GM19455 (cell line): ENCODE measurements at regions not wholly inside any gene's neighbourhood (a gene's known extent, or its start where the extent isn't known, plus 50 kb on each side); places are given as distances from the start of the nearest gene placed in this dataset.
"Not testable (repeated sequence)": the region's sequence is repeated elsewhere in the genome, so short reads cannot be mapped to it uniquely, and the experiment has no call there.

Experiments used
- ATAC-seq: cut with Tn5 transposase; IDR thresholded peaks from one replicate; pipeline ENCODE4 v1.9.1; 2021; ENCODE audit not compliant: unreplicated experiment

DNA sequence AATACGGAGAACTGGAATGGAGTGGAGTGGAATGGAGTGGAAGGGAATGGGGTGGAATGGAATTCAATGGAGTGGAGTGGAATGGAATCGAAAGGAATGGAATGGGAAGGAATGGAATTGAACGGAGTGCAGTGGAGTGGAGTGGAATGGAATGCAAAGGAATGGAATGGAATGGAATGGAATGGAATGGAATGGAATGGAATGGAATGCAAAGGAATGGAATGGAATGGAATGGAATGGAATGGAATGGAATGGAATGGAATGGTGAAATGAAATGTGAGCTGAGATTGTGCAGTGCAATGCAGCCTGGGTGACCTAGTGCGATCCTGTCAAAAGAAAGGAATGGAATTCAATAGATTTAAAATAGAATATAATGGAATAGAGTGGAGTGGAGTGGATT is 357.3 kb upstream of the WSB1 start:
- not testable (repeated sequence) for ATAC-seq

DNA sequence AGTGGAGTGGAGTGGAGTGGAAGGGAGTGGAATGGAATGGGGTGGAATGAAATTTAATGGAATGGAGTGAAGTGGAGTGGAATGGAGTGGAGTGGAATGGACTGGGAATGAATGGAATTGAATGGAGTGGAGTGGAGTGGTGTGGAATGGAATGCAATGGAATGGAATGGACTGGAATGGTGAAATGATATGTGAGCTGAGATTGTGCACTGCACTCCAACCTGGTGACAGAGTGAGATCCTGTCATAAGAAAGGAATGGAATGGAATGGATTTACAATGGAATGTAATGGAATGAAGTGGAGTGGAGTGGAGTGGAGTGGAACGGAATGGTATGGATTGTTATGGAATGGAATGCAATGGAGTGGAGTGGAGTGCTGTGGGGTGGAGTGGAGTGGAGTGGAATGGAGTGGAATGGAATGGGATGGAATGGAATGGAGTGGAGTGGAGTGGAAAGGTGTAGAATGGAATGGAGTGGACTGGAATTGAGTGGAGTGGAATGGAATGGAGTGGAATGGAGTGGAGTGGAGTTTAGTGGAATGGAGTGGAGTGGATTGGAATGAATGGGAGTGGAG is 356.1 kb upstream of the WSB1 start:
- not testable (repeated sequence) for ATAC-seq

- ATAC-seq: not testable (repeated sequence)
These were observed 354.2 kb upstream of the WSB1 start for GRCh38 chr17:26939755-26940154.

GRCh38 chr17:26940587-26940986 is 353.3 kb upstream of the WSB1 start:
- not testable (repeated sequence) for ATAC-seq

GRCh38 chr17:26962255-26963162 is 331.4 kb upstream of the WSB1 start:
- ATAC-seq: no peak

- no peak for ATAC-seq
These were observed 330.8 kb upstream of the WSB1 start for GRCh38 chr17:26963163-26963503.

GRCh38 chr17:26965898-26966624 is 327.9 kb upstream of the WSB1 start:
- not testable (repeated sequence) for ATAC-seq

GRCh38 chr17:26966625-26967179 is 327.2 kb upstream of the WSB1 start:
- ATAC-seq: not testable (repeated sequence)

DNA sequence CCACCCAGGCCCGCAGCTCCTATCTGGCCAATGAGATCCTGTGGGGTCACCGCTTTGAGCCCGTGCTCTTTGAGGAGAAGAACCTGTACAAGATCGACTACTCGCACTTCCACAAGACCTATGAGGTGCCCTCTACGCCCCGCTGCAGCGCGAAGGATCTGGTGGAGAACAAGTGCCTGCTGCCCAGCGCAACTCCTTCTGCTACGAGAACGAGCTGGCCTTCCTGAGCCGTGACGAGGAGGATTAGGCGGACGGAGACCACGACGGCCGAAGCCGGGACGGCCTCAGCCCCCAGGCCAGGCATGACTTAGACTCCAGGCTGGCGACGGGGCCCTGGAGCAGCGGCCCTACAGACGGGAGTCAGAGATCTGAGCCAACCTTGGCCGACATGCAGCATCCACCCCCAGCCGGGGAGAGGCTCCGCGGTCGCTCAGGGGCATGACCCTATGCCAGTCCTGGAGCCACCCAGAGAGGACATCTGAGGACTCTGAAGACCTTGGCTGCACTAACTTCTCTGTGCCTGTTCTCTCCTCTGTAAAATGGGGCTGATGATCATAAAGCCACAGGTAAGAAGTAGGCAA is 312.0 kb upstream of the WSB1 start:
- not testable (repeated sequence) for ATAC-seq

DNA sequence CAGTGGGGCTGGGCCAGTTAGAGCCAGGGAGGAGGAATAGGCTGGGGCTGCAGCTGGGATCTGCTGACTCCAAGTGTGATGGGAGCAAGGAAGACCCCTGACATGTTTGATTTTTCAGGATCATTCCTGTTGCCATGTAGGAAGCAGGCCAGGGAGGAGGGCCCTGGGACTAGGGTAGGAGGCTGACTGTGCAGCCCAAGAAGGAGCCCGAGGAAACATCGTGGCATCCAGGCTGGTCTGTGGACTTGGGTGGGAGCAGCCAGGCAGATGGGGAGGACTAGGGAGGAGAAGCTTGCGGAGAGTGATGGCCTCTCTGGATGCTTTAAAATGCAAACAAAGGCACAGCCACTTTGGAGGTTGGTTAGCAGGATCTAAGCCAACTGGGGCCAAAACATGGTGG is 311.4 kb upstream of the WSB1 start:
- not testable (repeated sequence) for ATAC-seq

DNA sequence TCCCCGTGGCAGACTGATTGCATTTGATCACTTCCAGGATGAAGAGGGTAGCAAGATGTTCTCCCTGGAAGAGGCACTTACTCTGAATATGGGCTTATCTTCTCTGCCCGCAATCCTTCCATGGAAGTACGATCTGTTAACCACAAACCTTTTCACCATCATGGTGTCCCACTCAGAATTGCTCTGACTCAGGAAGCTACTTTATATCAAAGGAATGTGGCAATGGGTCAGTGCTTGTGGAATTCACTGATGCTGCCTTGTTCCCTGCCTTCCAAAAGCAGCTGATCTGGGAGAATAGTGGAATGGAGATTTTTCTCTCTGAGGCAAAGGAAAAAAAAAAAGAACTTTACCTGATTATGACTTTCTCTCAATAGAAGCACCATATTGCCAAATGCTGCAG is 306.1 kb upstream of the WSB1 start:
- not testable (repeated sequence) for ATAC-seq

GRCh38 chr17:26994648-26995047 is 299.3 kb upstream of the WSB1 start:
- ATAC-seq: not testable (repeated sequence)

DNA sequence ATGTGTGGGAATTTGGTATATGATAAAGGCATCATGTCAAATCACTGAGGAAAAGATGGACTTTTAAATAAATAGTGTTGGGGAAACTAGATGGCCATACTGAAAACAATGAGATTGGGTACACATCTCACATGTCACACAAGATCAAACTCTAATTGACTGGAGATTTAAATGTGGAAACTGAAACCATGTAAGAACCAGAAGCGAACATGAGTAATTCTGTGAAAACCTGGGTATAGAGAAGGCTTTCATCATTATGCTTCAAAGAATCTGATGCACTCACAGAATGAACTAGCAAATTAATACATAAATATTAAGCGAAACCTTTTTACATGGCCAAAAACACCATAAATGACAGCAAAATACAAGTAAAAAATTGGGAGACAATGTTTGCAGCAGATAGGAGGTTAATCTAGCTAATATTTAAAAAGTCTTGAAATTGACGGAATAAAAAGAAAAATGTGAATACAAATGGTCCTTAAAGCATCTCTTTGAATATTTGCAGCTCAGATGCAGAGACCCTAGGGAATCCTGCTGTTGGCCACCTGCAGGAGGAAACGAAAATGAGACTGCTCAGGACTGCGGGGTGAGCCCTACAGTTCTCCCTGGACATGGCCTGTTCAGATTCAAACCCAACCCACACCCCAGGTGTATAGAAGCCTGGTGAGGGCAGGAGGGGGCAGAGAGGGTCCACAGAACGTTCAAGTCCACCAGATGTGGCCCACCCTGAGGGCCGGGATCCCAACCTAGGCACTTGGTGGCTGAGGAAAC is 297.6 kb upstream of the WSB1 start:
- ATAC-seq: not testable (repeated sequence)

DNA sequence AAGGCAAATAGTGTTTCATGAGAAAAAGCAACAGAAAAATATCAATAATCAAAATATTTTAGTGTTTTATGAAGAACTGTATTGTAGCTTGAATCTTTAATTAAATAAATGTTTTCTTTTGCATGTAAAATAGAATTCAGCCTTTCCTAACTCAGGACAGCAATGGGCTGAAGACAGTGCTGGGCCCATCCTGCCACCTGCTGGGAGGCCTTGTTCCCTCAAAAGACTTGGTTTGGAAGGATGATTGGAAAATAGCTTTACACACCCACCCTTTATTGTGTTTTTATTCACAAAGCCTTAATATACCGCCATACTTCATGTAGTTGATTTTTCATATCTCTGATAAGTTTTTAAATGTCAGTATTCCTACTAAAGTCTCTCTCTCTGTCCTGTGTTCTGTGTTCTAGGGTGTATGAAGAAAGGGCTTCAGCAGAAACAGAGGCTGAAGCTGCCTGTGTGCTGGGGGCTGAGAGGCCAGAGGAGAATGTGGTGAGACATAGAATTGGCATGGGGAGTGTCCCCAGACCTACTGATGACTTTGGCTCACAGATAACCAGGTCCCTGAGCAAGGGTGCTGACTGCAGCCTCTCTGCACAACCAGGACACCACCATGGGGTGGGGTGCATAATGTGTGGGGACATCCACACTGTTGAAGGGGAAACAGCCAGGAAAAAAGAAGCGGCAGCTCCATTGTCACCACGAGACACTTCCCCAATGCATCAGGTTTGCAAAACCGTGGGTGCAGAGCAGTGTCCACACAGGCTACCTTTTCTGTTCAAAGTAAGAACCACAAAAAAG is 286.0 kb upstream of the WSB1 start:
- not testable (repeated sequence) for ATAC-seq

- ATAC-seq: no peak
These were observed 284.8 kb upstream of the WSB1 start for GRCh38 chr17:27009087-27009486.

DNA sequence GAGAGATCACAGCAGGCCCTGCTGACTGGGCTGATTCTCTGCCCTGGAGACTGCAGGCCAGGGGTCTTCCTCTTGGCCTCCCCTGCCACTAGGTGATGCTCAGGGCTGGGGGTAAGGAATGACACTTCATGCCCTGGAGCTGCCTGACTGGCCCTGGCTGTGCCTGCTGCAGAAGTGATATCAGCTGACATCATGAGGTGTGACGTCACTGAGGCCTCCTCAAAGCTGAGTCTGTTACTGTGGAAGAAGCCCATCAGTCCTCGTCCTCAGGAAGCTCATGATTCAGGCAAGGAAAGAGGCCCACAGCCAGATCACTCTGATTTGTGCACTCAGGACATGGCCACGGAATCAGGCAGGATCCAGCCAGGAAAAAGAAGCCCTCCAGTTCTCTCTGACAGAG is 283.8 kb upstream of the WSB1 start:
- not testable (repeated sequence) for ATAC-seq

GRCh38 chr17:27030552-27030951 is 263.4 kb upstream of the WSB1 start:
- not testable (repeated sequence) for ATAC-seq

DNA sequence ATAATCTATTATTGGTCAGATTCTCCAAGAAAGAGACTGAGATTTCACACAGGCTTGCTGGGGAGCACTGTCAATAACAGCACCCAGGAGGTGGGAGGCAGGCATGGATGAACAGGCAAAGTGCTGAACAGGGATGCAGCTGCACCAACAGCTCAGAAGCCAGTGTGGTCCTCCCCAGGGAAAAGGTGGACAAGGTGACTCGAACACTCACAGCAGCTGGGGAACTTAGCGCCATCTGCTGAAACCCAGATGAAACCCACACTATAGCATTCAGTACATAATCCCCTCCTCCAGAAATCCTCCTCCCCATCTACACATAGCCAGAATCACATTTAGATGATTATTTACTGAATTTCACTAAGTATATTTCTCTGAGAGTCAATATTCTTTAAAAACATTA is 255.2 kb upstream of the WSB1 start:
- no peak for ATAC-seq

GRCh38 chr17:27045039-27045438 is 248.9 kb upstream of the WSB1 start:
- ATAC-seq: not testable (repeated sequence)
